ENCODE measurements at regions not wholly inside any gene's neighbourhood (a gene's known extent, or its start where the extent isn't known, plus 50 kb on each side); places are given as distances from the start of the nearest gene placed in this dataset.

- DNase-seq (ENCODE audit: low read depth, low spot score), result no peak
- no peak overlapping the region for H3K4me3 ChIP-seq (ENCODE audit: low read depth, low read length)
- TF ChIP-seq CTCF (IDR thresholded peaks at IDR 0.05; ENCODE audit: insufficient read depth, low read length, missing control alignments), result no peak
- CTCF ChIA-PET, result no interaction called here
- POLR2A ChIA-PET, result no interaction called here
Observed at GRCh38 chr1:56442290-56442877, 137.0 kb downstream of the PLPP3 start.

GRCh38 chr1:56441601-56442000 is 137.8 kb downstream of the PLPP3 start:
- ChIA-PET POLR2A (no interaction called here), CTCF (no interaction called here)
- no peak overlapping the region for H3K4me3 ChIP-seq (ENCODE audit: low read depth, low read length)
- no peak for TF ChIP-seq CTCF (IDR thresholded peaks at IDR 0.05; ENCODE audit: insufficient read depth, low read length, missing control alignments)
- DNase-seq (ENCODE audit: low read depth, low spot score), result no peak

GRCh38 chr1:56439610-56440264 is 139.6 kb downstream of the PLPP3 start:
- no peak overlapping the region for H3K4me3 ChIP-seq (ENCODE audit: low read depth, low read length)
- no peak for DNase-seq (ENCODE audit: low read depth, low spot score)
- ChIA-PET CTCF (no interaction called here), POLR2A (no interaction called here)
- TF ChIP-seq CTCF (IDR thresholded peaks at IDR 0.05; ENCODE audit: insufficient read depth, low read length, missing control alignments), result no peak

- DNase-seq (ENCODE audit: low read depth, low spot score), result no peak
- TF ChIP-seq CTCF (IDR thresholded peaks at IDR 0.05; ENCODE audit: insufficient read depth, low read length, missing control alignments), result no peak
- CTCF ChIA-PET, result no interaction called here
- no peak overlapping the region for H3K4me3 ChIP-seq (ENCODE audit: low read depth, low read length)
- POLR2A ChIA-PET, result no interaction called here
Observed at GRCh38 chr1:56438901-56439551, 140.3 kb downstream of the PLPP3 start.

- no peak overlapping the region for H3K4me3 ChIP-seq (ENCODE audit: low read depth, low read length)
- TF ChIP-seq CTCF (IDR thresholded peaks at IDR 0.05; ENCODE audit: insufficient read depth, low read length, missing control alignments), result no peak
- CTCF ChIA-PET, result no interaction called here
- no peak for DNase-seq (ENCODE audit: low read depth, low spot score)
- POLR2A ChIA-PET, result no interaction called here
Observed at GRCh38 chr1:56437959-56438358, 141.4 kb downstream of the PLPP3 start.

- no peak for DNase-seq (ENCODE audit: low read depth, low spot score)
- TF ChIP-seq CTCF (IDR thresholded peaks at IDR 0.05; ENCODE audit: insufficient read depth, low read length, missing control alignments), result no peak
- no peak overlapping the region for H3K4me3 ChIP-seq (ENCODE audit: low read depth, low read length)
- ChIA-PET CTCF (no interaction called here), POLR2A (no interaction called here)
Observed at GRCh38 chr1:56436912-56437417, 142.4 kb downstream of the PLPP3 start.

Measured in AG04449 (cell line).